ELR (cell line): ENCODE measurements at regions not wholly inside any gene's neighbourhood (a gene's known extent, or its start where the extent isn't known, plus 50 kb on each side); places are given as distances from the start of the nearest gene placed in this dataset.

Source experiments
- DNase-seq: peaks from one replicate; pipeline ENCODE4 v3.0.0-alpha.2; 2015; ENCODE audit warnings: low read depth

- DNase-seq, result no peak
These were observed 51.5 kb upstream of the TMEM158 start for GRCh38 chr3:45277636-45278035.

- DNase-seq, result peak; percentile 52
These were observed 54.1 kb upstream of the TMEM158 start for GRCh38 chr3:45280232-45280631.

- DNase-seq, result no peak
These were observed 54.9 kb upstream of the TMEM158 start for GRCh38 chr3:45280971-45281370.

GRCh38 chr3:45283471-45283870 lies 57.4 kb upstream of the TMEM158 start:
- DNase-seq, result no peak

- DNase-seq, result no peak
These were observed 71.2 kb upstream of the TMEM158 start for GRCh38 chr3:45297331-45297730.

GRCh38 chr3:45302470-45302869 lies 76.4 kb upstream of the TMEM158 start:
- no peak for DNase-seq

GRCh38 chr3:45306406-45307008 lies 80.4 kb upstream of the TMEM158 start:
- no peak for DNase-seq

GRCh38 chr3:45309876-45310275 lies 78.5 kb upstream of the LARS2 start:
- DNase-seq, result no peak

- DNase-seq, result no peak
These were observed 77.0 kb upstream of the LARS2 start for GRCh38 chr3:45311327-45311726.

GRCh38 chr3:45311953-45312801 lies 76.2 kb upstream of the LARS2 start:
- peak; percentile 10 for DNase-seq

GRCh38 chr3:45312836-45313493 lies 75.4 kb upstream of the LARS2 start:
- DNase-seq, result no peak

- no peak for DNase-seq
These were observed 74.5 kb upstream of the LARS2 start for GRCh38 chr3:45313743-45314403.

GRCh38 chr3:45317710-45318109 lies 70.7 kb upstream of the LARS2 start:
- no peak for DNase-seq

- DNase-seq, result no peak
These were observed 69.7 kb upstream of the LARS2 start for GRCh38 chr3:45318689-45319088.

GRCh38 chr3:45319231-45319995 lies 69.0 kb upstream of the LARS2 start:
- DNase-seq, result no peak

GRCh38 chr3:45319996-45320305 lies 68.4 kb upstream of the LARS2 start:
- no peak for DNase-seq

- DNase-seq, result no peak
These were observed 67.4 kb upstream of the LARS2 start for GRCh38 chr3:45320986-45321385.

GRCh38 chr3:45321607-45322391 lies 66.6 kb upstream of the LARS2 start:
- peak; percentile 20 for DNase-seq

- no peak for DNase-seq
These were observed 65.8 kb upstream of the LARS2 start for GRCh38 chr3:45322616-45323015.

GRCh38 chr3:45325676-45326075 lies 62.7 kb upstream of the LARS2 start:
- no peak for DNase-seq

- DNase-seq, result no peak
These were observed 58.5 kb upstream of the LARS2 start for GRCh38 chr3:45329761-45330305.
